SK-N-SH (cell line): ENCODE measurements at regions not wholly inside any gene's neighbourhood (a gene's known extent, or its start where the extent isn't known, plus 50 kb on each side); places are given as distances from the start of the nearest gene placed in this dataset.

Experiments used
- CTCF ChIA-PET: fragments of 300-600, 350-600 bp; formaldehyde crosslinking; extraction: SDS; loops from one replicate; lab custom pipeline; 2021; lab: Yijun Ruan, JAX
- POLR2A ChIA-PET: fragments of 350-600 bp; sonication (Branson Sonifier 250); formaldehyde crosslinking; extraction: SDS; loops from one replicate; lab custom pipeline; 2020; ENCODE audit warnings: antibody characterized with exemption, inconsistent platforms; lab: Yijun Ruan, JAX
- DNase-seq: peaks from one replicate; pipeline ENCODE4 v3.0.0; 2012
- H2AFZ ChIP-seq: fragments of 200-600 bp; sonication (generic); 2 replicates; pipeline ENCODE4 v1.8.1; 2016; ENCODE audit warnings: antibody characterized with exemption, mild to moderate bottlenecking, low read depth
- H3F3A ChIP-seq: fragments of 200-600 bp; sonication (generic); replicated peaks from 2 replicates; pipeline ENCODE3; 2016; ENCODE audit warnings: antibody characterized with exemption, mild to moderate bottlenecking; ENCODE audit not compliant: insufficient read depth
- H3K27ac ChIP-seq, 2 experiments: fragments of 200-500 bp in 1 of 2; fragments of 200-600 bp in 1 of 2; sonication (Bioruptor generic) in 1 of 2; sonication (generic), shearing (Covaris generic) in 1 of 2; 2 replicates each; pipeline versions ENCODE4 v1.5.1 to v1.6.1; 2014 to 2016; ENCODE audit warnings: low read depth in 2 of 2, inconsistent platforms in 1 of 2, low read length in 1 of 2, mild to moderate bottlenecking in 1 of 2, mixed read lengths in 1 of 2
- H3K27me3 ChIP-seq: fragments of 200-600 bp; sonication (generic), shearing (Covaris generic); 2 replicates; pipeline ENCODE4 v1.6.1; 2016; ENCODE audit warnings: mixed run types; ENCODE audit not compliant: insufficient read depth
- H3K36me3 ChIP-seq, 2 experiments: fragments of 200-500 bp in 1 of 2; fragments of 200-600 bp in 1 of 2; sonication (Bioruptor generic) in 1 of 2; sonication (generic) in 1 of 2; replicated peaks in 1 of 2; 2 replicates each; pipeline versions ENCODE3 to v1.5.1; 2014 to 2016; ENCODE audit warnings: low read length in 1 of 2, mild to moderate bottlenecking in 1 of 2; ENCODE audit not compliant: insufficient read depth in 2 of 2, control insufficient read depth in 1 of 2
- H3K4me1 ChIP-seq, 2 experiments: fragments of 200-500 bp in 1 of 2; fragments of 200-600 bp in 1 of 2; sonication (Bioruptor generic) in 1 of 2; sonication (generic), shearing (Covaris generic) in 1 of 2; 2 replicates each; pipeline versions ENCODE4 v1.5.1 to v1.6.1; 2014 to 2016; ENCODE audit warnings: low read depth in 1 of 2, low read length in 1 of 2, mixed run types in 1 of 2; ENCODE audit not compliant: insufficient read depth in 2 of 2, control insufficient read depth in 1 of 2
- H3K4me2 ChIP-seq: fragments of 200-600 bp; sonication (generic), shearing (Covaris generic); 2 replicates; pipeline ENCODE4 v1.6.1; 2017; ENCODE audit warnings: mixed run types
- H3K4me3 ChIP-seq, 2 experiments: fragments of 200-500 bp in 1 of 2; fragments of 200-600 bp in 1 of 2; sonication (Bioruptor generic) in 1 of 2; sonication (generic), shearing (Covaris generic) in 1 of 2; 2 replicates each; pipeline versions ENCODE4 v1.5.1 to v1.8.1; 2014 to 2016; ENCODE audit warnings: low read depth in 2 of 2, inconsistent platforms in 1 of 2, low read length in 1 of 2, mild to moderate bottlenecking in 1 of 2, mixed read lengths in 1 of 2, moderate library complexity in 1 of 2
- H3K79me2 ChIP-seq: fragments of 200-600 bp; sonication (generic); 2 replicates; pipeline ENCODE4 v1.8.1; 2017; ENCODE audit warnings: mild to moderate bottlenecking; ENCODE audit not compliant: insufficient read depth
- H3K9ac ChIP-seq: fragments of 200-600 bp; sonication (generic); 2 replicates; pipeline ENCODE4 v1.6.1; 2017; ENCODE audit warnings: mixed run types
- H3K9me2 ChIP-seq: fragments of 200-600 bp; sonication (generic); 2 replicates; pipeline ENCODE4 v1.6.1; 2017; ENCODE audit warnings: mixed run types
- H3K9me3 ChIP-seq: fragments of 200-600 bp; sonication (generic); 2 replicates; pipeline ENCODE4 v1.6.1; 2017; ENCODE audit warnings: mixed run types, mild to moderate bottlenecking, moderate library complexity
- H4K20me1 ChIP-seq: fragments of 200-600 bp; sonication (generic); 2 replicates; pipeline ENCODE4 v1.6.1; 2017; ENCODE audit warnings: mild to moderate bottlenecking, mixed run types; ENCODE audit not compliant: insufficient read depth
- EZH2phosphoT487 ChIP-seq: fragments of 200-600 bp; sonication (generic); IDR thresholded peaks from 2 replicates; pipeline ENCODE4 v1.6.1; 2017; ENCODE audit warnings: low read depth, mixed run types, mild to moderate bottlenecking, antibody characterized with exemption, moderate library complexity, borderline replicate concordance
- FOXJ3 ChIP-seq: sonication (generic); formaldehyde crosslinking; IDR thresholded peaks from 2 replicates; pipeline ENCODE4 v1.5.1; 2020; ENCODE audit warnings: mild to moderate bottlenecking, missing genetic modification reagents
- GATA2 ChIP-seq: sonication (generic); formaldehyde crosslinking; IDR thresholded peaks from 2 replicates; pipeline ENCODE4 v1.5.0; 2020; ENCODE audit warnings: mild to moderate bottlenecking, missing genetic modification reagents
- JUND ChIP-seq: IDR thresholded peaks from 2 replicates; pipeline ENCODE4 v1.4.0; 2012
- MEF2A ChIP-seq: IDR thresholded peaks from 2 replicates; pipeline ENCODE4 v1.4.0; 2012; ENCODE audit warnings: low read depth, borderline replicate concordance
- NRF1 ChIP-seq: IDR thresholded peaks from 2 replicates; pipeline ENCODE4 v1.6.1; 2012; ENCODE audit warnings: low read depth, mild to moderate bottlenecking, low read length
- RXRA ChIP-seq: IDR thresholded peaks from 2 replicates; pipeline ENCODE4 v1.4.0; 2012; ENCODE audit warnings: low read depth, mild to moderate bottlenecking, borderline replicate concordance
- SIN3A ChIP-seq: IDR thresholded peaks from 2 replicates; pipeline ENCODE4 v1.6.1; 2012; ENCODE audit warnings: low read depth, mild to moderate bottlenecking, low read length, moderate library complexity, borderline replicate concordance
- TEAD4 ChIP-seq: IDR thresholded peaks from 2 replicates; pipeline ENCODE4 v1.4.0; 2012; ENCODE audit warnings: mild to moderate bottlenecking, borderline replicate concordance; ENCODE audit not compliant: insufficient read depth
- USF2 ChIP-seq: fragments of 150-350 bp; IDR thresholded peaks from 2 replicates; pipeline ENCODE4 v1.6.1; 2017; ENCODE audit warnings: antibody characterized with exemption, low read length, low read depth, borderline replicate concordance
- YY1 ChIP-seq: IDR thresholded peaks from 2 replicates; pipeline ENCODE4 v1.4.0; 2012; ENCODE audit warnings: low read depth, mild to moderate bottlenecking
- WGBS: methylation state at CpG from one replicate; pipeline ENCODE4 v1.1.6; 2017; ENCODE audit warnings: low lambda C conversion rate; 5-methylcytosine and 5-hydroxymethylcytosine counted together
- TF ChIP-seq, protein P1 (sequence below): IDR thresholded peaks from 2 replicates; pipeline ENCODE4 v1.6.1; 2012; ENCODE audit warnings: mild to moderate bottlenecking, low read depth, low read length, moderate library complexity
- TF ChIP-seq, protein P2 (sequence below): IDR thresholded peaks from 2 replicates; pipeline ENCODE4 v1.4.0; 2012; ENCODE audit warnings: low read depth, borderline replicate concordance

DNA sequence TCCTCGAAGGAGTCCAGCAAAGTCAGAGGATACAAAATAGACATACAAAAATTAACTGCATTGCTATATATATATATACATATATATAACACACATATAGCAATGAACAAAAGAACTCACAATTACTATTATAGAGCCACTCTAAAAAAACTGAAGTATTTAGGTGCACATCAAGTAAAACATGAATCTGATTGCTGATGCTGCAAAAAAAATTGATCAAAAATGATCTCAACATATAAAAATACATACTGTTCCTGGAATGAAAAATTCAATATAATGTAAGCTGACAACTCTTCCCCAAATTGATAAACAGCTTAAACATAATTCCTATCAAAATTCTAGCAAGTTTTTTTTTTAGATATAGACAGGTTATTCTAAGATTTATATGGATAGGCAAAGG, 126.8 kb downstream of the ALOX5 start (continued):
- TF ChIP-seq, protein P1, sequence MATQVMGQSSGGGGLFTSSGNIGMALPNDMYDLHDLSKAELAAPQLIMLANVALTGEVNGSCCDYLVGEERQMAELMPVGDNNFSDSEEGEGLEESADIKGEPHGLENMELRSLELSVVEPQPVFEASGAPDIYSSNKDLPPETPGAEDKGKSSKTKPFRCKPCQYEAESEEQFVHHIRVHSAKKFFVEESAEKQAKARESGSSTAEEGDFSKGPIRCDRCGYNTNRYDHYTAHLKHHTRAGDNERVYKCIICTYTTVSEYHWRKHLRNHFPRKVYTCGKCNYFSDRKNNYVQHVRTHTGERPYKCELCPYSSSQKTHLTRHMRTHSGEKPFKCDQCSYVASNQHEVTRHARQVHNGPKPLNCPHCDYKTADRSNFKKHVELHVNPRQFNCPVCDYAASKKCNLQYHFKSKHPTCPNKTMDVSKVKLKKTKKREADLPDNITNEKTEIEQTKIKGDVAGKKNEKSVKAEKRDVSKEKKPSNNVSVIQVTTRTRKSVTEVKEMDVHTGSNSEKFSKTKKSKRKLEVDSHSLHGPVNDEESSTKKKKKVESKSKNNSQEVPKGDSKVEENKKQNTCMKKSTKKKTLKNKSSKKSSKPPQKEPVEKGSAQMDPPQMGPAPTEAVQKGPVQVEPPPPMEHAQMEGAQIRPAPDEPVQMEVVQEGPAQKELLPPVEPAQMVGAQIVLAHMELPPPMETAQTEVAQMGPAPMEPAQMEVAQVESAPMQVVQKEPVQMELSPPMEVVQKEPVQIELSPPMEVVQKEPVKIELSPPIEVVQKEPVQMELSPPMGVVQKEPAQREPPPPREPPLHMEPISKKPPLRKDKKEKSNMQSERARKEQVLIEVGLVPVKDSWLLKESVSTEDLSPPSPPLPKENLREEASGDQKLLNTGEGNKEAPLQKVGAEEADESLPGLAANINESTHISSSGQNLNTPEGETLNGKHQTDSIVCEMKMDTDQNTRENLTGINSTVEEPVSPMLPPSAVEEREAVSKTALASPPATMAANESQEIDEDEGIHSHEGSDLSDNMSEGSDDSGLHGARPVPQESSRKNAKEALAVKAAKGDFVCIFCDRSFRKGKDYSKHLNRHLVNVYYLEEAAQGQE = no peak

DNA sequence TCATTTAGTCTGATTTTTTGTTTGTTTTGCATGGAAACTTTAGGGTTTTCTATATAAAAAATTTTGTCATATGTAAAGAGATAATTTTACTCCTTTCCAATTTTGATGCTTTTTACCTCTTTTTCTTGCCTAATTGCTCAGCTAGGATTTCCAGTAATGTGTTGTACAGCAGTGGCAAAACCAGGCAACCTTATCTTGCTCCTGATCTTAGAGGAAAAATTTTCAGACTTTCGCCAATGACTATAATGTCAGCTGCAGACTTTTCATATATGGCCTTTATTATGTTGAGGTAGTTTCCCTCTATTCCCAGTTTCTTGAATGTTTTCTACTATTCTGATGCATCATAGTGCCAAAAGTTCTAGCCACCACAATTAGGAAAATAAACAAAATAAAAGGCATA, 126.3 kb downstream of the ALOX5 start:
- peaks cover 0 to 5% of the 10 kb centered on the region in 2 experiments; a peak in 2 of 4 replicates for H3K4me1 ChIP-seq
- WGBS = 97% methylated on average over 1 of the region's 1 CpG

More for the DNA sequence above, 126.3 kb downstream of the ALOX5 start:
- CTCF ChIA-PET = interaction anchor here (0.6 kb wide), 1 partner anchor 559 kb away, joined by 3 read pairs; no protein-coding TSS in a partner anchor
- Histone ChIP-seq H4K20me1 (no peaks in the 10 kb centered on the region), H2AFZ (no peak overlapping the region), H3K36me3 (peaks cover 0 to 3% of the 10 kb centered on the region in 2 experiments), H3K9ac (no peak overlapping the region), H3K9me2 (no peaks in the 10 kb centered on the region), H3F3A (no peaks in the 10 kb centered on the region), H3K4me2 (no peak overlapping the region), H3K79me2 (no peaks in the 10 kb centered on the region), H3K27me3 (no peaks in the 10 kb centered on the region), H3K27ac (no peak overlapping the region), H3K4me3 (no peak overlapping the region), H3K9me3 (peaks cover 3% of the 10 kb centered on the region; the same call in 1 of the 2 replicates)
- DNase-seq = no peak
- POLR2A ChIA-PET = no interaction called here
- no peak for TF ChIP-seq NRF1
- TF ChIP-seq EZH2phosphoT487 = no peak
- TF ChIP-seq SIN3A = no peak
- no peak for TF ChIP-seq GATA2 (CRISPR knock-in tag)
- TF ChIP-seq, protein P1 = no peak
- no peak for TF ChIP-seq TEAD4
- TF ChIP-seq YY1 = no peak
- TF ChIP-seq MEF2A = no peak
- no peak for TF ChIP-seq USF2
- TF ChIP-seq JUND = no peak
- TF ChIP-seq, protein P2, sequence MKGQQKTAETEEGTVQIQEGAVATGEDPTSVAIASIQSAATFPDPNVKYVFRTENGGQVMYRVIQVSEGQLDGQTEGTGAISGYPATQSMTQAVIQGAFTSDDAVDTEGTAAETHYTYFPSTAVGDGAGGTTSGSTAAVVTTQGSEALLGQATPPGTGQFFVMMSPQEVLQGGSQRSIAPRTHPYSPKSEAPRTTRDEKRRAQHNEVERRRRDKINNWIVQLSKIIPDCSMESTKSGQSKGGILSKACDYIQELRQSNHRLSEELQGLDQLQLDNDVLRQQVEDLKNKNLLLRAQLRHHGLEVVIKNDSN = no peak
- TF ChIP-seq FOXJ3 (CRISPR knock-in tag) = no peak
- no peak for TF ChIP-seq RXRA
